GM19372 (cell line): ENCODE measurements at regions not wholly inside any gene's neighbourhood (a gene's known extent, or its start where the extent isn't known, plus 50 kb on each side); places are given as distances from the start of the nearest gene placed in this dataset.

Source experiments
- ATAC-seq: cut with Tn5 transposase; IDR thresholded peaks from one replicate; pipeline ENCODE4 v1.9.1; 2021; ENCODE audit warnings: mild to moderate bottlenecking, low read depth, moderate library complexity; ENCODE audit not compliant: unreplicated experiment

GRCh38 chr11:25844811-25845210 lies 487.1 kb upstream of the ANO3 start:
- no peak for ATAC-seq

- ATAC-seq: no peak
Observed at GRCh38 chr11:25855916-25856315, 476.0 kb upstream of the ANO3 start.

GRCh38 chr11:25859776-25860175 lies 472.2 kb upstream of the ANO3 start:
- no peak for ATAC-seq

DNA sequence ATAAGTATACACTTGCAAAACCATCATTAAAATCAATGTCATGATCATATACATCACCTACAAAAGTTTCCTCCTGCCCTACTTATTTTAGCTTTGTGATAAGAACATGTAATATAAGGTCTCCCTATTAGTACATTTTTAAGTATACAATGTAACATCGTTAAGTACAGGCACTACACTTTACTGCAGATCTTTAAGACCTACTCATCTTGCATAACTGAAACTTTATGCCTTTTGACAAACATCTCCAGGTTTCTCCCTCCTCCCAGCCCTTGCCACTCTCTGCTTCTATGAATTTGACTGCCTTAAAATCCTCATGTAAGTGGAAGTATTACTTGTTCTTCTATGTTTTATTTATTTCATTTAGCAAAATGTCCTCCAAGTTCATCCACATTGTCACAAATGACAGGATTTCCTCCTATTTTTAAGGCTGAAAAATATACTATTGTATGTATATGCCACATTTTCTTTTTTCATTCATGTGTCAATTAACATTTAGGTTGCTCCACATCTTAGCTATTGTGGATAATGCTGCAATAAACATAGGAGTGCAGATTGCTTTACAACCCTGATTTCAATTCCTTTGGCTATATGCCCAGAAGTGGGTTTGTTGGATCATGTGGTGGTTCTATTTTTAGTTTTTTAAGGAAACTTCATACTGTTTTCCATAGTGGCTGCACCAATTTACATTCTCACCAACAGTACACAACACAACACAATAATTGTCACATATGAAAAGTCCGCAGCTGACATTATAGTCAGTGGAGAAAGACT lies 471.1 kb upstream of the ANO3 start:
- no peak for ATAC-seq

DNA sequence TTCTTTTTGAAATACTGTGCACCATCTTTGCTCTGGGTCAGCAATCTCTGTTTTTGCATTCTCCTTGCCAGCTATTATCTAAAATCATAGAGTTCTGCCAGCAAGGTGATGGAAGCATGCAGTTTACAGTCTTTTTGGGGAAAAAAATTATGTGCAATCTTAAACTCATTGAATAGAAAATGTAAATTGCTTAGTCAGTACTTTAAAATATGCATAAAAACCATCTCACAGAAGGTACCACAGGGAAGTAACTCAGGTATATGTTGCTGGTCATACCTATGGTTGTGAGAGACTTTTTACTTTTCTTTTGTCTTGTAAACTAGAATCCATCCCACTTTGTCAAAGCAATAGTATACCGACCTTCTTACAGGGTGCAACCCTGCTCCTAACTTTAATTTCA lies 469.8 kb upstream of the ANO3 start:
- no peak for ATAC-seq

- no peak for ATAC-seq
Observed at GRCh38 chr11:25863986-25864385, 467.9 kb upstream of the ANO3 start.

- ATAC-seq: no peak
Observed at GRCh38 chr11:25876456-25876965, 455.4 kb upstream of the ANO3 start.

DNA sequence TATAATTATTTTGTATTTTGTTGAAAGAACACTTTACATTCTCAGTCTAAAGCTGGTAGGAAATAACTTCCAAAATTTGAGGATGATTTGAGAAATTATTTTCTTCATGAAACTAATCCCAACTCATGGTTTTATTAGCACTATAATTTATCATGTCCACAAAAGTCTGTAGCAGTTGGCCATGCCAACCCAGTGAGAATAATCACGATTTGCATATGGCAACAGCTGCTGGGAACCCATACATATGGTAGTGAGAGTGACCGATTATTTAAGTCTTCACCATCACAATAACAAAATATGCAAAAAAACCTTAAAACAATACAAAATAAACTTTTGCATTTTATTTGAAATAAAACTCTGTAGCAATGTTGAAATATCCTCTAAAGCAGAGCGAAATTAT lies 445.9 kb upstream of the ANO3 start:
- ATAC-seq: no peak

DNA sequence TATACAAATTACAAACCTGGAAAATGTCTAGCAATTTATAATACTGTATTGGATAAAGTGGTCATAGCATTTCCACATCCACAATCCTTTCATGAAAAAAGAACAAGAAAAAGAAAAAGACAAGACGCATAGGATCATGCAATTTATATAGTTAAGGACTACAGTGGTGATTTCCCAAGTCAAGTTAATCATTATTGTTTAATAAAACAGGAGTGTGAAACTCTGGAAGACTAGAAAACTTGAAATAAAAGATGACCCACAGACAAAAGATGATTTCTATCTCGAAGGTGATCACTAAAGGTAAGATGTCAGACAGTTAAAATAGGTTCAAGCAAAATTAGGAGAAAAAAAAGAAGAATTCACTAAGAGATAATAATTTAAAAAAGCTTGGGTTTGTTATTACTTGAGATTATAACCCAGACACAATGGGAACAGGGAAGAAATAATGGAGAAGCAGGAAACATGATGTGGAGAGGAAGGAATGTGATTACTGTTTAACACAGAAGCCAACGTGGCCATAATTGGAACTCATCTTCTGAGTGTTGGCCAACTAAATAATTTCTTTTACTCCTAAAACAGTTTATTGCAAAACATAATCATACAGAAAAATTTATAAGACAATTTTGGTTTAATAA lies 441.2 kb upstream of the ANO3 start:
- no peak for ATAC-seq

DNA sequence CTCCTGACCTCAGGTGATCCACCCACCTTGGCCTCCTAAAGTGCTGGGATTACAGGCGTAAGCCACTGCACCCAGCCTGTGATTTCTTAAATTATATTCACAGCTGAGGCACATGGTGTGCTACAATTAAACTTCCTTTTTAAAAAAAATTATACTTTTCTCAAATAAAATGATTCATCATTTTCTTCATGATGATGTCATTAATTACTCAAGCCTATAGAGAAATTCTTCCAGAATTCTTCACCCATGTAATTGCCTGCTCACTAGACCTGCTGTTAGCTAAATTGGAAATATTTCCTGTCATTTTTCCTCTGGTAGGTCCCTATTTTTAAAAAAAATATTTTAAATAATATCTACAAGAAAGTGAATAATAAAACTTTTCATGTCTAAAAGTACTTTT lies 440.0 kb upstream of the ANO3 start:
- ATAC-seq: no peak

DNA sequence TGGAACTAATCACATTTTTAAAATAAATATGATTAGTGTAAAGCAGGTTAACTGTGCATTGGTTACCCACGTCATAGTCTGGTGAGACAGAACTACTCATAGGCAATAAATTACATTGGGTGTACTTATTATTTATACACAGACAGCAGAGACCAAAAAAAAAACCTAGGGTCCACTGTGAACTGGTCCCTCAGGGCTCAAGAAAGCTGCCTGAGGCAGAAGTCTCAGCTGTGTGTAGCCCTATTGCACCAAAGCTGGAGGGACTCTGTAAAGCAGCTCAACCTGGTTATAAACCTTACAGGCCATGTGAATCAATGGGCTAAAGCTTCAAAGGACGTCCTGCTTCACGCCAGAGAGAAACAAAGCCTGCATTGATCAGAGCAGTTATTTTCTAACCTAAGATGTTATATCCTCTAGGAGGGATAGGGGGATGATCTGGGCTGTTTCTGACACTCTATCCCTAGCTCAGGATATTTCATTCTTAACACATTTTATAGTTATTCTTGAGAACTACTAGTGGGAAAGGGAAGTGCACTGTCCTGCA lies 432.2 kb upstream of the ANO3 start:
- ATAC-seq: no peak

- no peak for ATAC-seq
Observed at GRCh38 chr11:25900814-25901213, 431.1 kb upstream of the ANO3 start.

DNA sequence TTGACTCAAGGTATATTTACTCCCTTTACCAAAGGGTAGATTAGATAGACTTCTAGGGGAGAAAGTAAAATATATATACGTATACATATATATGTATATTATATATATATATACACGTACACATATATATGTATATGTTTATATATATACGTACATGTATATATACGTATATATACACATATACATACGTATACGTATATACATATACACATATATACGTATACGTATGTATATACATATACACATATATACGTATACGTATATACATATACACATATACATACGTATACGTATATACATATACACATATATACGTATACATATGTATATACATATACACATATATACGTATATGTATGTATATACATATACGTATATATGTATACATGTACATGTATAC lies 430.5 kb upstream of the ANO3 start:
- ATAC-seq: no peak

GRCh38 chr11:25902476-25902875 lies 429.5 kb upstream of the ANO3 start:
- ATAC-seq: no peak

GRCh38 chr11:25908726-25909125 lies 423.2 kb upstream of the ANO3 start:
- ATAC-seq: no peak

- no peak for ATAC-seq
Observed at GRCh38 chr11:25910086-25910485, 421.8 kb upstream of the ANO3 start.

DNA sequence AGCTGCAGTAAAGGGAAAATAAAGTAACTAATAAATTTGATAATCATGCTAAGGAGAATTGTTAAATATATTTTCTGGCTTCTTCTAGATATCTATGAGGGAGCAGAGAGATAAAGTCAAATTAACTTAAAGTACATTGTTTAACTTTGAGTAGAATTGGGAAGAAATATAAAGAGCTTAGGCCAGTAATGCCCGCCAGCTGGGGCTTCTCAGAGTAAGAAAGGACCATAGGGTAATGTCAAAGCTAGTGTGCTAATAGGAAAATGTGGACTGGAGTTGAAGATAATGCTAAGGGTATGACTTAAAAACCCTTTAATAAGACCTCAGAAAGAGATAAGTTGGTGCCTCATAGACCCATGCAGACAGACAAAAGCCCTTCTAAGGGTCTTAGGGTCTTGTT lies 411.6 kb upstream of the ANO3 start:
- no peak for ATAC-seq

DNA sequence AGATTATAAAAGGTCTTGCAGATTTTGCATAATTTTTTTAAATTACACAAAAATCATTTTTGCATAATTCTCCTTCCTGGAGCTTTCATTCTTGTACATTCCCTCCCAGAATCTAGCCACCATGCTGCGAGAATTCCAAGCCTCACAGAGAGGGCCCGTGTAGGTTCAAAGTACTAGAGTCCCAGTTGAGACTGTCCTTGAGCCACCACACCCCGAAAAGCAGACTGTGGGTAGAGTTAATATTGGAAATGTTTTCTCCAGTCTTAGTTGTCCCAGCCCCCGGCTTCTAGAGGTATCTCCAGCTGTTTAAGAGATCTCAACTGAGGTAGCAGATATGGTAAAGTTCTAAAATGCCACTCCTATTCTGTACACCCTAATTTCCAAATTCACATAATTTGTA lies 407.3 kb upstream of the ANO3 start:
- ATAC-seq: no peak

GRCh38 chr11:25925359-25925758 lies 406.6 kb upstream of the ANO3 start:
- no peak for ATAC-seq

DNA sequence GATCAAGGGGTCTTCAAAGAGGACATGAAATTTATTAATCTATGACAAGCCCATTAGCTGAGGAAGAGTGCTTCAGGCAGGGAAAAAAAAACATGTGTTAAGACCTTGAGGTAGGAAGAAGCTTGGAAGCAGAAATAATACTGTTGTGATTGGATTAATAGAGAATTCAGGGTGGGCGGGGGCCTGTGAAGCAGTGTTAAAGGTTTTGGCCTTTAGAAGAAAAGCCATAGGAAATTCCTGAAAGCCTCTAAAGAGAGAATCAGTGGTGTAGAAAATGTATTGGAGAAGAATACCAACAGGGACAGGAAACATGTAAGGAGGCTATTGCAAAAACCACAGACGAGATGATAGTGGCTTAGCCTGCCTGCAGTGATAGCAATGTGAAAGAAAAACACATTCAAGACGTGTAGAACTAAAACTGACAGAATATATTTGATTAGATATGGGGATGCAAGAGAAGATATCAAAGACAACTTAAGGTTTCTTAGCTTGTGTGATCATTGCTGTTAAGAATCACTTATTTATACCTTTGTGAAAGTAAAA lies 404.4 kb upstream of the ANO3 start:
- no peak for ATAC-seq

- no peak for ATAC-seq
Observed at GRCh38 chr11:25928076-25928475, 403.9 kb upstream of the ANO3 start.

- no peak for ATAC-seq
Observed at GRCh38 chr11:25938952-25939351, 393.0 kb upstream of the ANO3 start.
